Stomach (tissue), 8 donors: ENCODE measurements at regions not wholly inside any gene's neighbourhood (a gene's known extent, or its start where the extent isn't known, plus 50 kb on each side); places are given as distances from the start of the nearest gene placed in this dataset.

Experiments used
- DNase-seq, 2 donors: peaks; one replicate each; pipeline versions ENCODE4 v3.0.0 to v3.0.0-alpha.2; 2013 to 2019
- H3K27ac ChIP-seq, 5 donors: fragments of 200-600 bp in 4 of 5; sonication (generic) in 4 of 5; one replicate each; pipeline ENCODE4 v1.5.1; 2013 to 2019; ENCODE audit warnings: mild to moderate bottlenecking in 1 of 5, moderate library complexity in 1 of 5
- H3K27me3 ChIP-seq, 3 donors: fragments of 200-600 bp; sonication (generic); one replicate each; pipeline ENCODE4 v1.5.1; 2017 to 2019; ENCODE audit warnings: mixed run types in 1 of 3
- H3K36me3 ChIP-seq, 4 donors: fragments of 200-600 bp; sonication (generic); 1 replicate in 3 of 4; 2 replicates in 1 of 4; pipeline ENCODE4 v1.5.1; 2016 to 2019
- H3K4me1 ChIP-seq, 4 donors: fragments of 200-600 bp; sonication (generic); one replicate each; pipeline ENCODE4 v1.5.1; 2016 to 2019
- H3K4me3 ChIP-seq, 4 donors: fragments of 200-600 bp; sonication (generic) in 3 of 4; one replicate each; pipeline ENCODE4 v1.5.1; 2016 to 2019; ENCODE audit warnings: mild to moderate bottlenecking in 1 of 4
- H3K9me3 ChIP-seq, 4 donors: fragments of 200-600 bp; sonication (generic); one replicate each; pipeline ENCODE4 v1.5.1; 2016 to 2019
- CTCF ChIP-seq, 7 experiments: fragments of 450-650 bp in 4 of 7; fragments of 200-600 bp in 3 of 7; sonication (generic) in 3 of 7; IDR thresholded peaks; one replicate each; pipeline ENCODE4 v1.5.1; 2016 to 2019; ENCODE audit warnings: antibody characterized with exemption in 7 of 7, control low read depth in 2 of 7, mild to moderate bottlenecking in 1 of 7
- EP300 ChIP-seq: sonication (generic); formaldehyde crosslinking; IDR thresholded peaks from one replicate; pipeline ENCODE4 v1.6.1; 2017; ENCODE audit warnings: antibody characterized with exemption
- POLR2A ChIP-seq, 4 donors: fragments of 450-650 bp; IDR thresholded peaks; one replicate each; pipeline ENCODE4 v1.6.1; 2016; ENCODE audit warnings: antibody characterized with exemption in 4 of 4, control low read depth in 2 of 4, mild to moderate bottlenecking in 1 of 4, moderate library complexity in 1 of 4
- POLR2AphosphoS5 ChIP-seq, 3 donors: sonication (generic); formaldehyde crosslinking; IDR thresholded peaks; one replicate each; pipeline ENCODE4 v1.6.1; 2016; ENCODE audit warnings: antibody characterized with exemption in 3 of 3
- WGBS, 5 donors: extraction: QIAGEN DNeasy Blood & Tissue Kit in 3 of 5; methylation state at CpG; one replicate each; pipeline versions ENCODE4 v1.1.5 to v1.1.7; 2013 to 2018; 5-methylcytosine and 5-hydroxymethylcytosine counted together
- intact Hi-C: fragments of 100-400 bp; cut with DNase I; formaldehyde crosslinking; loops from one replicate; pipeline ENCODE4 v1.15.1; 2023; ENCODE audit warnings: low total_unique reads
- small RNA-seq, 4 donors: library from RNA; depleted of rRNA; stranded (forward); fragments of <200 nt; gene quantifications; one replicate each; pipeline ENCODE3, GENCODE V24; 2016
- donor health status: healthy with polysubstance abuse.
- donor health status: Bipolar disorder and iron deficiency.
- donor health status: healthy.

- TF ChIP-seq EP300 (no peak), CTCF (IDR thresholded peaks at IDR 0.05) (no peak), POLR2AphosphoS5 (IDR thresholded peaks at IDR 0.05) (no peak), POLR2A (IDR thresholded peaks at IDR 0.05) (no peak)
- no peaks in the 10 kb centered on the region for H3K36me3 ChIP-seq
- H3K27ac ChIP-seq = no peak overlapping the region
- H3K9me3 ChIP-seq = no peaks in the 10 kb centered on the region
- H3K4me1 ChIP-seq = no peaks in the 10 kb centered on the region
- intact Hi-C loops = no loop called here
- no peak for DNase-seq
- 88 to 98% (median 94%) methylated on average over 1 of the region's 1 CpG for WGBS, 5 donors
- no peaks in the 10 kb centered on the region for H3K27me3 ChIP-seq
- no peak overlapping the region for H3K4me3 ChIP-seq
Observed at GRCh38 chr12:25904442-25904841, 54.0 kb upstream of the RASSF8 start.

GRCh38 chr12:25906651-25907340, 51.7 kb upstream of the RASSF8 start:
- no peaks in the 10 kb centered on the region for H3K36me3 ChIP-seq
- peaks cover 0 to under 1% (median under 1%) of the 10 kb centered on the region in 4 donors for H3K9me3 ChIP-seq
- no peaks in the 10 kb centered on the region for H3K27me3 ChIP-seq
- 82 to 94% (median 85%) methylated on average over 2 of the region's 2 CpGs for WGBS, 5 donors
- no peak overlapping the region for H3K4me3 ChIP-seq
- DNase-seq = no peak
- intact Hi-C loops = no loop called here
- H3K4me1 ChIP-seq = no peaks in the 10 kb centered on the region
- TF ChIP-seq POLR2A (IDR thresholded peaks at IDR 0.05) = no peak
- no peak overlapping the region for H3K27ac ChIP-seq

Small RNAs in the stretch of these regions (small RNA-seq; reads per million reads assigned to genes)
- 0 reads per million in 4 donors for gene RN7SKP262
